Activated CD4-positive, alpha-beta T cell treated with anti-CD3 and anti-CD28 coated beads, Interleukin-2, amount 10 ng/mL, durations not matched to agents 24 days and 14 days (primary cell): ENCODE measurements at regions not wholly inside any gene's neighbourhood (a gene's known extent, or its start where the extent isn't known, plus 50 kb on each side); places are given as distances from the start of the nearest gene placed in this dataset.

Experiments used
- DNase-seq: peaks from one replicate; pipeline ENCODE4 v3.0.0; 2022
- H3K27ac Mint-ChIP-seq: one replicate; pipeline ENCODE4 v1.8.0; 2022; ENCODE audit warnings: mild to moderate bottlenecking, mixed read lengths
- H3K27me3 Mint-ChIP-seq: one replicate; pipeline ENCODE4 v1.8.0; 2022; ENCODE audit warnings: mixed read lengths
- H3K36me3 Mint-ChIP-seq: one replicate; pipeline ENCODE4 v1.8.0; 2022; ENCODE audit warnings: low read depth, mild to moderate bottlenecking, mixed read lengths
- H3K4me1 Mint-ChIP-seq: one replicate; pipeline ENCODE4 v1.8.0; 2021; ENCODE audit warnings: mixed read lengths
- H3K4me3 Mint-ChIP-seq: one replicate; pipeline ENCODE4 v1.8.0; 2022; ENCODE audit warnings: mild to moderate bottlenecking, moderate library complexity, mixed read lengths
- H3K9me3 Mint-ChIP-seq: one replicate; pipeline ENCODE4 v1.8.0; 2021; ENCODE audit warnings: mixed read lengths
- intact Hi-C: fragments of 100-400 bp; cut with micrococcal nuclease; formaldehyde crosslinking; loops from one replicate; pipeline ENCODE4 v1.15.1; 2023

GRCh38 chr5:33312571-33313549 lies 127.9 kb upstream of the TARS1 start:
- H3K4me3 Mint-ChIP-seq: no peak overlapping the region
- H3K27ac Mint-ChIP-seq: no peak overlapping the region
- no peak for DNase-seq
- intact Hi-C loops: no loop called here
- H3K4me1 Mint-ChIP-seq: no peaks in the 10 kb centered on the region
- no peaks in the 10 kb centered on the region for H3K36me3 Mint-ChIP-seq
- H3K9me3 Mint-ChIP-seq: no peaks in the 10 kb centered on the region
- H3K27me3 Mint-ChIP-seq: no peaks in the 10 kb centered on the region

- no peak overlapping the region for H3K4me3 Mint-ChIP-seq
- no peaks in the 10 kb centered on the region for H3K27me3 Mint-ChIP-seq
- DNase-seq: no peak
- no peak overlapping the region for H3K27ac Mint-ChIP-seq
- H3K4me1 Mint-ChIP-seq: no peaks in the 10 kb centered on the region
- H3K9me3 Mint-ChIP-seq: no peaks in the 10 kb centered on the region
- no peaks in the 10 kb centered on the region for H3K36me3 Mint-ChIP-seq
- intact Hi-C loops: no loop called here
Observed at GRCh38 chr5:33315189-33315588, 125.6 kb upstream of the TARS1 start.

- no peaks in the 10 kb centered on the region for H3K36me3 Mint-ChIP-seq
- intact Hi-C loops: no loop called here
- DNase-seq: no peak
- no peak overlapping the region for H3K27ac Mint-ChIP-seq
- no peaks in the 10 kb centered on the region for H3K27me3 Mint-ChIP-seq
- no peaks in the 10 kb centered on the region for H3K9me3 Mint-ChIP-seq
- no peak overlapping the region for H3K4me3 Mint-ChIP-seq
- H3K4me1 Mint-ChIP-seq: no peaks in the 10 kb centered on the region
Observed at GRCh38 chr5:33316773-33317172, 124.0 kb upstream of the TARS1 start.

- DNase-seq: no peak
- Mint-ChIP-seq H3K36me3 (no peaks in the 10 kb centered on the region), H3K27me3 (no peaks in the 10 kb centered on the region), H3K4me3 (no peak overlapping the region), H3K4me1 (no peaks in the 10 kb centered on the region), H3K27ac (no peak overlapping the region), H3K9me3 (no peaks in the 10 kb centered on the region)
- intact Hi-C loops: no loop called here
Observed at GRCh38 chr5:33317271-33317670, 123.5 kb upstream of the TARS1 start.

DNA sequence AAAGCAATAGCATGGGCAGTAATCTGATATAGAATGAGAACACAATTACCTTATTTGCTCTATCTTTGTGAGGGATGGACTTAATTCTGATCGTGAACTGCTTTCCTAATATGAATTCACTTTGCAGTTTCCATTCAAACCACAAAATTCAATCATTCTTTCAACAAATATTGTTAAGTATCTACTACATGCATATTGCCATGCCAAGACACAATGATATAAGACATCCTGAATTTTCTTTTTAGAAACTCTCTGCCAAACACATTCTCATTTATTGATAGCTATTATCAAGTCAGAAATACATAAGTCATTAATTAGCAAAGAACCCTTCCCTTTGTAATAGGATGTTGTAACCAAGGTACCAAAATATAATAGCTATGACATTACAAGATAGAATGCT lies 121.6 kb upstream of the TARS1 start:
- intact Hi-C loops: no loop called here

GRCh38 chr5:33319841-33320240 lies 120.9 kb upstream of the TARS1 start:
- H3K9me3 Mint-ChIP-seq: no peaks in the 10 kb centered on the region
- DNase-seq: no peak
- H3K27me3 Mint-ChIP-seq: no peaks in the 10 kb centered on the region
- H3K27ac Mint-ChIP-seq: no peak overlapping the region
- intact Hi-C loops: no loop called here
- no peak overlapping the region for H3K4me3 Mint-ChIP-seq
- H3K36me3 Mint-ChIP-seq: no peaks in the 10 kb centered on the region
- no peaks in the 10 kb centered on the region for H3K4me1 Mint-ChIP-seq

More for the DNA sequence above, 121.6 kb upstream of the TARS1 start:
- no peaks in the 10 kb centered on the region for H3K36me3 Mint-ChIP-seq
- no peak overlapping the region for H3K27ac Mint-ChIP-seq
- H3K4me1 Mint-ChIP-seq: no peaks in the 10 kb centered on the region
- H3K27me3 Mint-ChIP-seq: no peaks in the 10 kb centered on the region
- DNase-seq: no peak
- no peaks in the 10 kb centered on the region for H3K9me3 Mint-ChIP-seq
- H3K4me3 Mint-ChIP-seq: no peak overlapping the region

DNA sequence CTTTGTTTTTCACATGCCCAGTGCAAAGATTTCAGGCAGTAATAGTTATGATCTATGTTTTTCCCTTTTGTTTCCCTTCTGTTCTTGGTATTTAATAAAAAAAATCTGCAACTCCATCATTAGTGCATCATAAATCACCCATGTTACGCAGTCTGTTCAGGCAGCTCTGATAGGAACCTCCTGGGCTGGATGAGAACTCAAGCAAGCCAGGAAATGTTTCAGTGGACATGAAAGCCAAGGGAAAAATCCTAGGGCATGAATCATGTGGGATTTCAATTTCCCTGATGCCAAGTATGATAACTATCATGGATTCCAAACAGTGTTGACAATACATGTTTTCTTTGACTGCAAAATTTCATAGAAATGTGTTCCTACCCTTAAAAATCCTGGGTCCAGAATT lies 119.7 kb upstream of the TARS1 start:
- H3K27ac Mint-ChIP-seq: no peak overlapping the region
- DNase-seq: no peak
- no peaks in the 10 kb centered on the region for H3K27me3 Mint-ChIP-seq
- H3K9me3 Mint-ChIP-seq: no peaks in the 10 kb centered on the region
- H3K36me3 Mint-ChIP-seq: no peaks in the 10 kb centered on the region
- H3K4me3 Mint-ChIP-seq: no peak overlapping the region
- H3K4me1 Mint-ChIP-seq: no peaks in the 10 kb centered on the region
- intact Hi-C loops: no loop called here

- peaks cover 3% of the 10 kb centered on the region for H3K9me3 Mint-ChIP-seq
- DNase-seq: no peak
- no peaks in the 10 kb centered on the region for H3K27me3 Mint-ChIP-seq
- no peaks in the 10 kb centered on the region for H3K4me1 Mint-ChIP-seq
- intact Hi-C loops: no loop called here
- H3K36me3 Mint-ChIP-seq: no peaks in the 10 kb centered on the region
- H3K4me3 Mint-ChIP-seq: no peak overlapping the region
- H3K27ac Mint-ChIP-seq: no peak overlapping the region
Observed at GRCh38 chr5:33322632-33323031, 118.1 kb upstream of the TARS1 start.

DNA sequence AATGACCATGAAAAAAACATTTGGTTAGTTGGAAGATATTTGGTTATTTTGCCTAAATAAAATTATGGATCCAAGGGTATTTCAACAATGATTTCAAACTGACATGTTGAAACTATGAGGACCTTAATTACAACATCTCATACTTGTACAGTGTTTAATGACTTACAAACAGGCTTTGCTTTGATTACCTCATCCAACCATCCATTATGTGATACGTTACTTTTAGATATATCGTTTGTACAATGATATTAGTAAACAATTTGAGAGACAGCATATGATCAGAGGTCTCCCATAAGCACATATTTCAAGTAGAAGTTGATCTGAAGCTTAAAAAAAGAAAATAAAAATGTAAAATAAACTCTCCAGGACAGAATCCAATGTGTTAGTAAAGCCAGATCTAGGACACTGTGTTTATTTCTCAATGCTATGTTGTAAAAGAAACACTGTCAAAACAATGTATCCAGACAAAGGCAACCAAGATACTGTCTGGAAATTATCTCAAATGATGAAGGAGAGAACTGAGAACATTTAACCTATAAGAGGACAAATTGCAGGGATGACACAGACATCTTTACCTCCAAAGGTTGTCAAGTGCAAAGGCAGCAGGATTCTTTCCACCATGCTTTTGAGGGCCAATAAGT lies 116.0 kb upstream of the TARS1 start:
- no peak overlapping the region for H3K4me3 Mint-ChIP-seq
- no peaks in the 10 kb centered on the region for H3K27me3 Mint-ChIP-seq
- no peaks in the 10 kb centered on the region for H3K36me3 Mint-ChIP-seq
- intact Hi-C loops: no loop called here
- H3K9me3 Mint-ChIP-seq: peaks cover 3% of the 10 kb centered on the region
- DNase-seq: no peak
- no peak overlapping the region for H3K27ac Mint-ChIP-seq
- H3K4me1 Mint-ChIP-seq: no peaks in the 10 kb centered on the region

GRCh38 chr5:33328818-33329217 lies 111.9 kb upstream of the TARS1 start:
- Mint-ChIP-seq H3K27ac (no peak overlapping the region), H3K27me3 (no peaks in the 10 kb centered on the region), H3K4me1 (no peaks in the 10 kb centered on the region), H3K36me3 (no peaks in the 10 kb centered on the region), H3K9me3 (peaks cover 3% of the 10 kb centered on the region), H3K4me3 (no peak overlapping the region)
- intact Hi-C loops: no loop called here
- no peak for DNase-seq

DNA sequence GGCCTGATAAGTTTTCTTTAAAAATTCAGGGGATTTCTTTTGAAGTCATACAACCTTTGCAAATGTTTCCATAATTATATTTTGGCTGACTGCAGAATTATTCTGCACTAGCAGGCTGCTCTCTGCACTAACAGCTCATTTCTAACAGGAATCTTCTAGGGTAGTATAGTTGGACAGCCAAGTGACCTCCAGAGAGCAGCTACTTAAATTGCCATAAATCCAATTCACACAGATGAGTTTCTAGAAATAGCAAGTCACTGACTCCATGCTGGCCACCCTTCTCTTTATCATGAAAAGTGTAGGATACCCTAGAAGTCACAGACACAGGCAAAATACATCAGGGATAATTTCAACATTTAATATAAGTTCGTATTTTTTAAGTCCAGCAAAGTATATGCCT lies 110.9 kb upstream of the TARS1 start:
- intact Hi-C loops: no loop called here
- no peak overlapping the region for H3K27ac Mint-ChIP-seq
- no peaks in the 10 kb centered on the region for H3K27me3 Mint-ChIP-seq
- H3K36me3 Mint-ChIP-seq: no peaks in the 10 kb centered on the region
- no peak for DNase-seq
- H3K4me3 Mint-ChIP-seq: no peak overlapping the region
- H3K9me3 Mint-ChIP-seq: peaks cover 3% of the 10 kb centered on the region
- H3K4me1 Mint-ChIP-seq: no peaks in the 10 kb centered on the region

DNA sequence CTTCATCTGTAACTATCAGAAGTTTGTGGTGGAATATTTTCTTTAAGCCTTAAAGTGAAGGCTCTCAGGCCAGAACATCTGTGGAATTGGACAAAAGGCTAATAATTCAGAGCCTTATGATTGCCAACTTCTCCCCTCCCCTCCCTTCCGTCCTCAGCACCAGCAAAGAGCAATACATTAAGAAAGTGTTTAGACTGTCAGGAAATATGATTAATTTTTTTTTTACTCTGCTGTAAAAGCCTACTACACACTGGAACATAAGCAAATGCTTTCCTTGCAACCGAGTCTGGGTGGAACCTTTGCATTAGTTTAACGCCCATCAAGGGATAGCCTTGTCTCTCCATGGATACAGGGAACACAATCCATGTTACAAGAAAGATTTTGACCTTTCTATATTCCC lies 110.3 kb upstream of the TARS1 start:
- H3K36me3 Mint-ChIP-seq: no peaks in the 10 kb centered on the region
- no peak for DNase-seq
- H3K27me3 Mint-ChIP-seq: no peaks in the 10 kb centered on the region
- peaks cover 3% of the 10 kb centered on the region for H3K9me3 Mint-ChIP-seq
- H3K27ac Mint-ChIP-seq: no peak overlapping the region
- H3K4me3 Mint-ChIP-seq: no peak overlapping the region
- intact Hi-C loops: no loop called here
- no peaks in the 10 kb centered on the region for H3K4me1 Mint-ChIP-seq

- Mint-ChIP-seq H3K27me3 (no peaks in the 10 kb centered on the region), H3K9me3 (peaks cover 3% of the 10 kb centered on the region), H3K36me3 (no peaks in the 10 kb centered on the region), H3K27ac (no peak overlapping the region), H3K4me3 (no peak overlapping the region), H3K4me1 (no peaks in the 10 kb centered on the region)
- DNase-seq: no peak
- intact Hi-C loops: no loop called here
Observed at GRCh38 chr5:33330992-33331391, 109.8 kb upstream of the TARS1 start.

DNA sequence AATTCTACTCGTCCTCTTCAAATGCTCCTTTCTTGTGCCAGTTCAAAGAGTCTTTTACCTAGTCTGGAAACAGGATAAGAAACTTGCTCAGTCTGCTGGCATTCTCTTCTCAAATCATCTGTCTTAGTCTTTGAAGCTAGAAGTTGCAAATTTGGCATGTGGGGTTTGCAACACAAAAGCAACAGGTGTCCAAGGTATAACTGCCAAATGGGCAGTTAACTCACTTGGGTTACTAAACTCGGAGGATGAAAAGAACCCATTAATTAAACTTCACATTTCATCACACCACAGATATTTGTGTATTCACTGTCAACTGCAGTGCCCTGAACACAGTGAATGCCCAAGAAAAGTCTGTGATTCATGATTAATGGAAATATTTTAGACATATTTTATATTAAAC lies 108.0 kb upstream of the TARS1 start:
- Mint-ChIP-seq H3K27me3 (no peaks in the 10 kb centered on the region), H3K4me1 (no peaks in the 10 kb centered on the region), H3K27ac (no peak overlapping the region), H3K4me3 (no peak overlapping the region), H3K9me3 (no peaks in the 10 kb centered on the region), H3K36me3 (no peaks in the 10 kb centered on the region)
- DNase-seq: no peak
- intact Hi-C loops: no loop called here
